Stimulated activated CD4-positive, alpha-beta T cell treated with anti-CD3 and anti-CD28 coated beads, Interleukin-2, amount 100 ng/mL, for 48 hours (primary cell): ENCODE measurements at regions not wholly inside any gene's neighbourhood (a gene's known extent, or its start where the extent isn't known, plus 50 kb on each side); places are given as distances from the start of the nearest gene placed in this dataset.
"Not testable (repeated sequence)": the region's sequence is repeated elsewhere in the genome, so short reads cannot be mapped to it uniquely, and the experiment has no call there.

ENCODE experiments used
- DNase-seq, 2 donors: peaks; one replicate each; pipeline ENCODE4 v3.0.0-alpha.2; 2020

GRCh38 chr6:140711019-140711613 lies 1336.7 kb upstream of the CITED2 start:
- no peak for DNase-seq

GRCh38 chr6:140708441-140708840 lies 1334.0 kb upstream of the CITED2 start:
- DNase-seq = no peak

GRCh38 chr6:140704008-140704407 lies 1329.6 kb upstream of the CITED2 start:
- not testable (repeated sequence) for DNase-seq

GRCh38 chr6:140697585-140697984 lies 1323.1 kb upstream of the CITED2 start:
- DNase-seq = no peak

GRCh38 chr6:140684776-140685550 lies 1310.5 kb upstream of the CITED2 start:
- no peak for DNase-seq

- no peak for DNase-seq
These were observed 1303.5 kb upstream of the CITED2 start for GRCh38 chr6:140677781-140678528.

GRCh38 chr6:140671926-140672325 lies 1297.5 kb upstream of the CITED2 start:
- DNase-seq = no peak

GRCh38 chr6:140670021-140670420 lies 1295.6 kb upstream of the CITED2 start:
- DNase-seq = no peak

GRCh38 chr6:140669321-140669720 lies 1294.9 kb upstream of the CITED2 start:
- DNase-seq = no peak

- no peak for DNase-seq
These were observed 1289.3 kb upstream of the CITED2 start for GRCh38 chr6:140663772-140664171.

- no peak for DNase-seq
These were observed 1288.6 kb upstream of the CITED2 start for GRCh38 chr6:140663094-140663493.

- no peak for DNase-seq
These were observed 1287.2 kb upstream of the CITED2 start for GRCh38 chr6:140661691-140662090.

- no peak for DNase-seq
These were observed 1285.8 kb upstream of the CITED2 start for GRCh38 chr6:140660295-140660694.

- no peak for DNase-seq
These were observed 1279.5 kb upstream of the CITED2 start for GRCh38 chr6:140653972-140654371.

GRCh38 chr6:140653506-140653905 lies 1279.1 kb upstream of the CITED2 start:
- no peak for DNase-seq

GRCh38 chr6:140649502-140649901 lies 1275.1 kb upstream of the CITED2 start:
- DNase-seq = not testable (repeated sequence)

GRCh38 chr6:140647322-140647721 lies 1272.9 kb upstream of the CITED2 start:
- DNase-seq = not testable (repeated sequence)

GRCh38 chr6:140644017-140644416 lies 1269.6 kb upstream of the CITED2 start:
- no peak for DNase-seq

GRCh38 chr6:140641412-140641811 lies 1267.0 kb upstream of the CITED2 start:
- no peak for DNase-seq

GRCh38 chr6:140636908-140637402 lies 1262.5 kb upstream of the CITED2 start:
- DNase-seq = no peak

GRCh38 chr6:140636271-140636907 lies 1261.9 kb upstream of the CITED2 start:
- DNase-seq = no peak

GRCh38 chr6:140627002-140627401 lies 1252.6 kb upstream of the CITED2 start:
- no peak for DNase-seq

GRCh38 chr6:140623498-140623897 lies 1249.0 kb upstream of the CITED2 start:
- no peak for DNase-seq
